Activated CD4-positive, alpha-beta T cell treated with anti-CD3 and anti-CD28 coated beads, Interleukin-2, amount 50 U/mL, for 4 hours (primary cell): ENCODE measurements at regions not wholly inside any gene's neighbourhood (a gene's known extent, or its start where the extent isn't known, plus 50 kb on each side); places are given as distances from the start of the nearest gene placed in this dataset.
"Not testable (repeated sequence)": the region's sequence is repeated elsewhere in the genome, so short reads cannot be mapped to it uniquely, and the experiment has no call there.

ENCODE experiments used
- DNase-seq, 2 experiments: peaks; one replicate each; pipeline ENCODE4 v3.0.0-alpha.2; 2020

DNA sequence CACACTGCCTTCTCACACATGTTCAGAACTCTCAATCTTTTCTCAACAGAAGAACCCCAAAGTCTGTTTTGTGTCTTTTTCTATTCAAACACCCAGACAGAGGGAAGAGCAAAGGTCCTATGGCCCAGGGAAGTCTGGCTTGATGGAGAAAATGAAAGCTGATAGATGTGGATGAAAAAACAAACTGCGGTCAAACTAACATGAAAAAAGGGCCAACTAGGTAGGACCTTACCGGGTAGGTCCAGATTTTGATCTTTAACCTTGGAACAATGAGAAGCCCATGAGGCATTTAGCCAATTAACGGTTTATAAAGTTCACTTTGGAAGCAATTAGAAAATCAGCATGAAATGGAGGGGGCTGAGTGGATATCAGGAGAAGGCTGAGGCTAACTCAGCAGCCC is 507.7 kb upstream of the SLC35B3 start:
- DNase-seq = no peak

- no peak for DNase-seq
Observed at GRCh38 chr6:8941577-8941976, 506.2 kb upstream of the SLC35B3 start.

- no peak for DNase-seq
Observed at GRCh38 chr6:8940356-8940755, 505.0 kb upstream of the SLC35B3 start.

DNA sequence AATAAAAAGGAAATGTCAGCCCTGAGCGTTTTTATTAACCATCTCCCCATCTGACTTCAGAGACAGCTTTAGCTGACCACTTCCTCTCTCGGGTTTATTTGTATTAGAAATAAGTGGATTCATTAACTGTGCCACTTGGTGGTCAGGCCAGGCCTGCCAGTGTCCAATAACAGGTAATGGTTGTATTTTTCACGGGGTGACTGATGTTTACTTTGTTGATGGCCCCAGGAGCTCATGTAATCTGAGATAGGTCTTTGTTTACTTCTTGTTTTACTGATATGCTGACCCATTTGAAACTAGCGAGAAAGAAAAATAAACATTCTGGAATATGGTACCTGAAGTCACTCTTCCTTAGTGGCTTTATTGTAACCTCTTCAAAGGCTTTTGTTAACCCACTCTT is 504.3 kb upstream of the SLC35B3 start:
- no peak for DNase-seq

GRCh38 chr6:8934318-8934717 is 499.0 kb upstream of the SLC35B3 start:
- no peak for DNase-seq

- no peak for DNase-seq
Observed at GRCh38 chr6:8930009-8930408, 494.7 kb upstream of the SLC35B3 start.

GRCh38 chr6:8920244-8920643 is 484.9 kb upstream of the SLC35B3 start:
- not testable (repeated sequence) for DNase-seq

DNA sequence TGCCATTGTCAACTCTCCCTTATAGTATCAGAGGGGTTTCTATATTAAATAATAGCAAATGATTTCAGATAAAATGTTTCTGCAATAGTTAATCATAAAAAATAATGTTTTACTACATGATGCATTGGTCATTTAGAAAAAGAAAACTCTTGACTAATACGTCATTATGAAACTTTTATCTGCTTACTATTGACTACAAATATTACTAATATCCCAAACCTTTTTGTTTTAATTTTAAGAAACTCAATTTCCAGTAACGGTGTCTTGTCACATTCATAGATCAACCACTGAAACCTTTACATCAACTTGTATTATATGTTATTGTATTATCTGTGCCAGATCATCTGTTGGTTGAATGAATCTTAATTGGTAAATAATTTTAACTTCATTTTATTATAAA is 482.9 kb upstream of the SLC35B3 start:
- DNase-seq = no peak

DNA sequence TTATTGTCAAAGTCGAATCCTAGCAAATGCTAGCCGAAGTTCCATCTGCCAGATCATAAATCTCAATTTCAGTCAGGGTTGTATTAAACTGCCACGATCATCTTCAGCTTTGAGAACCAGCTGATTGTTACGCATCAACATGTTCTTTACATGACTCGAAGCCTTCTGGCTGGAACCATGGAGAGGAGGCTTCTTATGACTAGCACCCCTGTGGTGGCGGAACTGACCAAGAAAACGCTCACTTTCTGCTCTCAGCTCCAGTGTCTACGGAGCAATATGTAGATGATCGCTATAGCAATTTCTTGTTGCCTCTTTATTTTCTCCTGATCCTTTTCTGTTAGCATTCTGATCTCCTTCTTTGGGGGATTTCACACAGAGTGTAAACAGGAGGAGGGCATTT is 479.4 kb upstream of the SLC35B3 start:
- DNase-seq = no peak

GRCh38 chr6:8908638-8909037 is 473.3 kb upstream of the SLC35B3 start:
- no peak for DNase-seq

DNA sequence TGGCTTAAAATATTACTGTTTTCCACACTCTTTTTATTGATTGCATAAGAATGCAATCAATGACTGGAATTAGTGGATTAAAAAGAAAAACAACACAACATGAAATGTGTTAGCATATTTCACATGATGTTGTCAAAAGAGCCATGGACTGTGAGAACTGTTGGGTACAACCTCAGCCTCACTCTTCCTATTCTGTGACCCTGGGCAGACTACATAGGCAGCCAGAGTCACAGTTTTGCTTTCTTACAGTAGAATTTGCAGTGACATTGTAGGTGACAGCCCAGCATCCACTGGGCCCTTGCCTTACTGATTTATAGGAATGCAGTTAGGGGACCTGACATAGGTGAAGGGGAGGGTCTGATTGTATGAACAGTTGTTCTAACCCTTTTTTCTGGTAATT is 471.4 kb upstream of the SLC35B3 start:
- DNase-seq = no peak

DNA sequence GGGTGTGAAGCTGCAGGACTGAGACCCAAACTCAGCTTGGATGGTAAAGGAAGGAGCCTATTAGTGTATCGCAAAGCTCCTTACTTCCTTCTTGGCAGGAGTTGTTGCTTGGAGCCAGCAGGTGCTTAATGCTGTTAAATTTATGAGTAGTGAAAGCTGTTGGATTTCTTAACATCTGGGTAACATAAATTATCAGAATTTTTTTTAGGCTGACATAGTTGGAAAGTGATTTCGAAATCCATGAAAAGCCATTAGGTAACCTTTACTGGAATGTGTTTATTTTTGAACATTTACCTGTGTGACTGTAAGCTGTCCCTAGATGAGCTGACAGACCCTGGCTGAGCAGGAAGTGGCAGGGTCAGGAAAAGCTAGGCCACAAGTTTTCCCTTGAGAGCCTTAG is 470.4 kb upstream of the SLC35B3 start:
- no peak for DNase-seq

DNA sequence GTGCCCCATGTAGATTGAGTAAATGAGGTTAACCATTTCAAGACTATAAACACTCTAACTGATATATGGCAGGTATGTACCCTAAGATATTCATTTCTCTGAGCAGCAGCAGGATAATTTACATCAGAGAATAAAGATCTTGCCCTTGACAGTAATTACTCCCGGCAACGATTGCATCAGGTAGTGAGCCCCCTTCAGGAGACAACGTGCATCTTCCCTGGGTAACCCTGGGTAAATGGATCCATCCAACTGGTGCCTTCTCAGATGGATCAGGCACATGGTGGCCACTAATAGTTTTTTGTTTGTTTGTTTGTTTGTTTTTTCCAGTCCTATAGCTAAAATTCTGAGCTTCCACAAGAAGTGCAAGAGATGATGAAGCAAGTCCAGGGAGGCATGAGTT is 469.4 kb upstream of the SLC35B3 start:
- no peak for DNase-seq

DNA sequence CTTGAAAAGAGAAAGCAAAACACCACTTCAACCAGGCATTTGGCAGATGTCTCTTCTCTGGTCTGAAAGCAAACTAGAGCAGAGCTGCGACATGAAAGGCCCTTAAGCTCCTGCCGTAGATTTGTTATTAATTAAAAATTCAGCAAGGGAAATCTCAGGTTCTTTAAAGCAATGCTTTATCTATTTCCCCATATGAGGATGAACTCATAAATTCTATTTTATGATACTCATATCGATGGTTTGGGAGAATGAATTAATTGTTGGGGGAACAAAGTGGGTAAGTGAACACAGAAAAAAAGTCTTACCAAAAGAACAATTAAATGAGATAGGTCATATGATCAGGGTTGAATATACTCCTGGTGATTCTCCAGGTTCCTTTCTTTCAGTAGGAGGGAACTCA is 464.7 kb upstream of the SLC35B3 start:
- no peak for DNase-seq

- DNase-seq = no peak
Observed at GRCh38 chr6:8889514-8889913, 454.2 kb upstream of the SLC35B3 start.

GRCh38 chr6:8888468-8888867 is 453.1 kb upstream of the SLC35B3 start:
- no peak for DNase-seq

DNA sequence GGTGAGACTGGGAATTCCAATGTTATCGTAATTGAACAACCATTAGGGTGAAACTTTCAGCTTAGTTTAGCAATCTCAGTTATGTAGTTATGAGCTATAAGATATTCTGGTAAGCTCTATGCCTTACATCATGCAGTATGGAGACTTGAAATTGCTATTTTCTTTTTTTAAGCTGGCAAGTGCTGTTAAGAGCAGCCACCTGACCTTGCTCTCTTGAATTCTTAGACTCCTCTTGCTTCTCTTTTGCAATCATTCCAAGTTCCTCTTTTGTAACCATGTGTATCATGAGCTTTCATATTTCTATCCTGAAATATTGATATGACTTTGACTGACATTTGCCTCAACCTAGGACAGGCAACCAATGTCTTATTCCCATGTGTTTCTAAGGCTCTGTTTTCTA is 446.3 kb upstream of the SLC35B3 start:
- no peak for DNase-seq

DNA sequence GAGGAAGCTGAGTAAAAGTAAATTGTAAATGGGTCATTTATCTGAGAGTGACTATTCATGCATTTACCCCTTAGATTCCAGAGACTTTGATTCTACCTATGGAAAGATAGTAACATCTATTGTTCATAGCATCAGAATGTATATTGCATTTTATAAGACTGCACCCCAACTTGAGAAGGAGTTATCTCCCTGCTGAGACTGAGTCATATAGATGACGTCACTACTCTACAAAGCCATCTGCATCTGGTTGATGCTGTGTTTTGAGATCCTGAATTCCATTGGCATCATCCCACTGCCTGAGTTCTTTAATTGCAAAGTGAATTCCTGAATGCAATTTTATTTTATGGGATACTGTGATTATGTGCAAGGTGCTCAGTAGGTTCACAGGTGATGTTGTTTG is 444.0 kb upstream of the SLC35B3 start:
- no peak for DNase-seq

DNA sequence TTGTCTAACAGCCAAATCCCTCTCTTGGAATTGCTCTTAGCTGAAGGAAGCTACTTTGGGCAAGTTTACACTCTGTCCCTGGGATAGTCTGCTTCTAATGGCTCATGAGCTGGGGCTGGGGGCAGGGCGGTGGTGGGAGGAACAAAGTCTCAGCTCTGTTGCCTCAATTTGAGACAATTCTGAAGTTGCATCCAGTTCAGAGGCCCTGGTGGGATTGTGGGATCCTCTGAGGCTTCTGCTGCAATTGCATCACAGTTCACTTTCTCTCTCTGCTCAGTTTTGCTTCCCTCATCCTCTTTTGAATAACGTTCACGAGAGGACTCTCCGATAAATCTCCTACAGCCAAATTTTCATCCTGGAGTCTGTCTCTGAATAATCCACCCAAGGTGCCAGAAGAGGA is 440.6 kb upstream of the SLC35B3 start:
- DNase-seq = no peak

GRCh38 chr6:8872589-8872988 is 437.2 kb upstream of the SLC35B3 start:
- no peak for DNase-seq

DNA sequence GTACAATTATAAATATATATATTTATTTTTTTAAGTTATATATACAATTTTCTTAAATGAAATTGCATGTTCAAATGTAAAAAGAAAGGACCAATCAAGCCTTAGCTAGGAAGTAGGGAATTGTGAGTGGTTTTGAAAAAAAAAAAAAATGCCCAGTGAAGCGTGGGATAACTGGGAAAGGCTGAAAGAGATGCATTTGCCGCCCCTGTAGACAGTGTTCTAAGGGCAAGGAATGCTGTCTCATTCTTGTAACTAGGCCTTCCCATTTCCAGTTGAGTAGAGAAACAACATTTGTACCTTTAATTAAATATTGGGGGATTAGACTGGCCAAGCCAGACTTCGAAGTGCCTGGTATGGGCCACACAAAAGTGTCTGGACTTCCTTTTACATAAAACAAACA is 430.1 kb upstream of the SLC35B3 start:
- no peak for DNase-seq

GRCh38 chr6:8860671-8861070 is 425.3 kb upstream of the SLC35B3 start:
- no peak for DNase-seq

GRCh38 chr6:8859501-8859900 is 424.2 kb upstream of the SLC35B3 start:
- no peak for DNase-seq

DNA sequence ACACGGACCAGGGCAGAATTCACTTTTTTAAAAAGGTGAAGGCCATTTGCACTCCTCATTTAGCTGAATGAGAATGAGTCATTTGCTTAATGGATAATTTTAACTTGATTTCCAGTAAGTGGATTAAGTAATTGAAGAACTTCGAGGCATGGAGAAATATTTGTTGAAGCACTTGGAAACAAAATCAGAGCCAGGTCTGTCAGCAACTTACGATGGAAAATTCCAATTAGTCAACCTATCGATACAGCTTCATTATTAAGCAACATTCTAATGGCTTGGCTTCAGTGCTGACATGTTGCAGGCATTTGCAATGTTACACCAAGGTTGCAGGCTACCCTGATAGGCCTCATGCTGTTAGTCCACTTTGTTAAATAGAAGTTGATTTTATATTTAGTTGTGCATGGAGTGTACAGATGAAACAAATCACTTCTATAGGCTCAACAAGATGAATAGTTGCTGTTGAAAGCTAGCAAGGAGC is 423.5 kb upstream of the SLC35B3 start:
- DNase-seq = no peak

DNA sequence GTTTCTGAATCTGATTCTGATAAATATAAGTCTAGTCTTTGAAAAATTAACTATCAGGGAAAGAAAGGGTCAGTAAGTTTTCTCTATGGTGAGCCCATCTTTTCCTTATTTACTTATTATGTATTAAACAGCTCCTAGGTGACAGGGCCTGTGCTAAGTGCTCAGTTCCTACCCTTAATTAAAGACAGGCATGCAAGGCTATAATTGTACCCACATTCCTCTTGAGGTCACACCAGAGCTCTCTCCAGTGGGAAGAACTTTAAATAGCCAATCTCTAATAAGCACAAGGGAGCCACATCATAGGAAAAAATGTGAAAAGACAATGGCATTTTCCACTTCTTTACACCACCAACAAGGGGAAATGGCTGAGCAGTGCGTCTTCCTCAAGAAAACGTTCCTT is 421.8 kb upstream of the SLC35B3 start:
- DNase-seq = no peak

- no peak for DNase-seq
Observed at GRCh38 chr6:8855411-8855810, 420.1 kb upstream of the SLC35B3 start.
